WTC11 (cell line): ENCODE measurements at regions not wholly inside any gene's neighbourhood (a gene's known extent, or its start where the extent isn't known, plus 50 kb on each side); places are given as distances from the start of the nearest gene placed in this dataset.

Experiments used
- ATAC-seq: fragments of 200-7000 bp; cut with Tn5 transposase; 2 replicates; pipeline ENCODE4 v1.10.0; 2021; ENCODE audit warnings: mild to moderate bottlenecking, moderate library complexity
- CTCF ChIA-PET: fragments of 300-600 bp; sonication (Branson Sonifier 250); formaldehyde crosslinking; loops from one replicate; lab custom pipeline; 2021; ENCODE audit warnings: antibody characterized with exemption; lab: Charles Lee
- POLR2A ChIA-PET: fragments of 350-600 bp; sonication (Branson Sonifier 250); formaldehyde crosslinking; loops from one replicate; lab custom pipeline; 2021; ENCODE audit warnings: antibody characterized with exemption; lab: Charles Lee
- DNase-seq: peaks from one replicate; pipeline ENCODE4 v3.0.0; 2021; ENCODE audit warnings: low spot score
- H3K27ac Mint-ChIP-seq: 2 replicates; pipeline ENCODE4 v1.8.0; 2021; ENCODE audit warnings: mixed read lengths
- H3K27me3 Mint-ChIP-seq: 2 replicates; pipeline ENCODE4 v1.8.0; 2021; ENCODE audit warnings: low read depth, mild to moderate bottlenecking, moderate library complexity, mixed read lengths
- H3K36me3 Mint-ChIP-seq: 2 replicates; pipeline ENCODE4 v1.8.0; 2021; ENCODE audit warnings: mixed read lengths
- H3K4me1 Mint-ChIP-seq: 2 replicates; pipeline ENCODE4 v1.8.0; 2022; ENCODE audit warnings: mixed read lengths
- H3K4me3 Mint-ChIP-seq: 2 replicates; pipeline ENCODE4 v1.8.0; 2021; ENCODE audit warnings: mild to moderate bottlenecking, moderate library complexity, mixed read lengths
- H3K9me3 Mint-ChIP-seq: 2 replicates; pipeline ENCODE4 v1.8.0; 2021; ENCODE audit warnings: mixed read lengths
- AFF4 ChIP-seq: sonication (generic); formaldehyde crosslinking; IDR thresholded peaks from 2 replicates; pipeline ENCODE4 v1.8.1; 2023; ENCODE audit warnings: mild to moderate bottlenecking, missing genetic modification reagents, borderline replicate concordance
- ATF1 ChIP-seq: sonication (generic); formaldehyde crosslinking; IDR thresholded peaks from 2 replicates; pipeline ENCODE4 v1.8.1; 2023; ENCODE audit warnings: mild to moderate bottlenecking, moderate library complexity, missing genetic modification reagents
- CTCF ChIP-seq: fragments of 200-600 bp; IDR thresholded peaks from 2 replicates; pipeline ENCODE4 v1.8.0; 2022; ENCODE audit warnings: antibody characterized with exemption
- ETV6 ChIP-seq: sonication (generic); formaldehyde crosslinking; IDR thresholded peaks from 2 replicates; pipeline ENCODE4 v1.8.1; 2022; ENCODE audit warnings: mild to moderate bottlenecking, missing genetic modification reagents
- PRDM15 ChIP-seq: sonication (generic); formaldehyde crosslinking; IDR thresholded peaks from 2 replicates; pipeline ENCODE4 v1.8.0; 2022; ENCODE audit warnings: missing genetic modification reagents
- RELA ChIP-seq: sonication (generic); formaldehyde crosslinking; IDR thresholded peaks from 2 replicates; pipeline ENCODE4 v1.8.1; 2022; ENCODE audit warnings: missing genetic modification reagents, mild to moderate bottlenecking, borderline replicate concordance
- ZBTB21 ChIP-seq: sonication (generic); formaldehyde crosslinking; IDR thresholded peaks from 2 replicates; pipeline ENCODE4 v1.8.1; 2023; ENCODE audit warnings: mild to moderate bottlenecking, missing genetic modification reagents, borderline replicate concordance
- ZMAT4 ChIP-seq: fragments of 250-450 bp; sonication (Bioruptor Pico); IDR thresholded peaks from 2 replicates; pipeline ENCODE4 v1.9.0; 2021; ENCODE audit warnings: mild to moderate bottlenecking
- ZNF281 ChIP-seq: sonication (generic); formaldehyde crosslinking; IDR thresholded peaks from 2 replicates; pipeline ENCODE4 v1.8.0; 2023; ENCODE audit warnings: mild to moderate bottlenecking, missing genetic modification reagents
- ZNF396 ChIP-seq: fragments of 250-450 bp; sonication (Bioruptor Pico); IDR thresholded peaks from 2 replicates; pipeline ENCODE4 v1.8.0; 2021; ENCODE audit warnings: mild to moderate bottlenecking, moderate library complexity, borderline replicate concordance
- TF ChIP-seq, protein P1 (sequence below): sonication (generic); formaldehyde crosslinking; IDR thresholded peaks from 2 replicates; pipeline ENCODE4 v1.8.0; 2022; ENCODE audit warnings: mild to moderate bottlenecking, missing genetic modification reagents

DNA sequence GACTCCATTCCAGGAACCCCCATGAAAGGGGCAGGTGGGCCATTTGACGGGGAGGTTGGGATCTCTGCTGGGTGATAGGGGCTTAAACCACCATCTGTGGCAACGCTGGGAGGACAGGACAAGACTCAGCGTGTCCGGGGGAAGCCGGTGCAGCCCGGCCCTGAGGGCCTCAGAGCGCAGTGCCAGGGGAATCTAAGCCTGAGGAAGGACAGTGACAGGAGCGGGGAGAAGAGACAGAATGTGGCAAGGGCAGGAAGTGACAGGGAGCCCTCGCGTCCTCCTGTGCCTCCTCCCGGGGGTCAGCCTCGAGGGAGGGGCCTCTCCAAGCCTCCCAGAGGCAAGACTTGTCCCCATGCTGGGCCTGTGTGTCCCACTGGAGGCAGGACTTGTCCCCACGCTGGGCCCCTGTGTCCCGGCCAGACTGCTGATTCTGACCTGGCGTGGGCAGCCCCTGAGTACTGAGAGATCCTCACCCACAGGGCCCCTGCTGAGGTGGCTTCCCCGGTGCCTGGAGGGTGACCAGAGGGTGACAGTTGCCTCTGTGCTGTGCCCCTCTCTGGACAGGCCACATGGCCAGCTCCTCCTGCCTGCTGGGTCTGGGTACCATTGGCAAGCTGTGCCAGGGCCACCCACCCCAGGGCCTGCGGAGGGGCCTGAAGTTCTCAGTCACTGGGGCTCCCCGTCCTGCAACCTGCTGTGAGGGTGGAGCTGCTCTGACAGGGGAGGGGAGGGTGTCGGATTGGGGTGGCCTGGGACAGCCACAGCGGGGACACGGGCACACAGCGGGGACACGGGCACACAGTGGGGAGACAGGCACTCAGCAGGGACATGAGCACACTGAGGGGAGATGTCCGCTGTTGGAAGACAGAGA, 676.2 kb downstream of the BRD1 start (continued):
- TF ChIP-seq RELA, result no peak

GRCh38 chr22:49150801-49151221, 676.9 kb downstream of the BRD1 start:
- ATAC-seq (no peak), DNase-seq (no peak)
- H3K9me3 Mint-ChIP-seq, result no peaks in the 10 kb centered on the region
- no peak overlapping the region for H3K27ac Mint-ChIP-seq
- peaks cover 26% of the 10 kb centered on the region for H3K4me1 Mint-ChIP-seq
- POLR2A ChIA-PET, result no interaction called here
- no peaks in the 10 kb centered on the region for H3K36me3 Mint-ChIP-seq
- no peak overlapping the region for H3K4me3 Mint-ChIP-seq
- CTCF ChIA-PET, result interaction anchor here (4.0 kb wide), 1 partner anchor 104 kb away, joined by 12 read pairs; no protein-coding TSS in a partner anchor
- H3K27me3 Mint-ChIP-seq, result no peaks in the 10 kb centered on the region
- TF ChIP-seq, protein P1, sequence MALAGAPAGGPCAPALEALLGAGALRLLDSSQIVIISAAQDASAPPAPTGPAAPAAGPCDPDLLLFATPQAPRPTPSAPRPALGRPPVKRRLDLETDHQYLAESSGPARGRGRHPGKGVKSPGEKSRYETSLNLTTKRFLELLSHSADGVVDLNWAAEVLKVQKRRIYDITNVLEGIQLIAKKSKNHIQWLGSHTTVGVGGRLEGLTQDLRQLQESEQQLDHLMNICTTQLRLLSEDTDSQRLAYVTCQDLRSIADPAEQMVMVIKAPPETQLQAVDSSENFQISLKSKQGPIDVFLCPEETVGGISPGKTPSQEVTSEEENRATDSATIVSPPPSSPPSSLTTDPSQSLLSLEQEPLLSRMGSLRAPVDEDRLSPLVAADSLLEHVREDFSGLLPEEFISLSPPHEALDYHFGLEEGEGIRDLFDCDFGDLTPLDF (CRISPR knock-in tag), result no peak
- TF ChIP-seq PRDM15 (CRISPR knock-in tag), result peak; percentile 41; the same call in 1 of the 2 replicates

GRCh38 chr22:49149721-49150608, 677.7 kb downstream of the BRD1 start:
- no peak for ATAC-seq
- ChIA-PET CTCF (interaction anchor here (1.6 to 4.0 kb wide), 2 partner anchors 103 to 155 kb away, joined by 5 to 12 read pairs; no protein-coding TSS in a partner anchor), POLR2A (no interaction called here)
- Mint-ChIP-seq H3K9me3 (no peaks in the 10 kb centered on the region), H3K36me3 (no peaks in the 10 kb centered on the region), H3K4me3 (no peak overlapping the region), H3K4me1 (peaks cover 26% of the 10 kb centered on the region), H3K27ac (no peak overlapping the region), H3K27me3 (no peaks in the 10 kb centered on the region)
- TF ChIP-seq ZBTB21 (CRISPR knock-in tag) (no peak), ETV6 (no peak)
- DNase-seq, result no peak

DNA sequence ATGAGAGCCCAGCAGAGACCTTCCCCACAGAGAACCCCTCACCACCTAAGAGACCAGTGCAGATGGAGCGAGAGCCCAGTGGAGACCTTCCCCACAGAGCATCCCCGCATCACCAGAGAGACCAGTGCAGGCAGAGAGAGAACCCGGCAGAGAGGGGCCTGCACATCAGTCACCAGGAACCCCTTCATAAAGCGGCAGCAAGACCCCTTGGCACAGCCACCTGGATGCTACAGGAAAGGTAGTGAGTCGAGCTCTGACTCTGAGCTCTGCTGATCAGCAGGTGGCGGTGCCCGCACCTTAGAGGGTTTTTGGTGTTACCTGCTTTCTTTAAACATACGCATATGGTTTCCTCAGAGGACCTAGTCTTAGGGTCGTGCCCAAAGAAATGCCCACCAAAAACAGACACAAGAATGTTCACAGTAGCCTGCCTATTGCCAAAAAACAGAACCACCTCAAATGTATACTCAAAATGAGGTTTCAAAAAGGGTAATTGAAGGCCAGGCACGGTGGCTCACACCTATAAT, 678.7 kb downstream of the BRD1 start:
- no peak for DNase-seq
- H3K27me3 Mint-ChIP-seq, result no peaks in the 10 kb centered on the region
- no peaks in the 10 kb centered on the region for H3K36me3 Mint-ChIP-seq
- ChIA-PET POLR2A (interaction anchor here (0.6 kb wide), 1 partner anchor 904 kb away, joined by 3 read pairs; no protein-coding TSS in a partner anchor), CTCF (interaction anchor here (1.6 to 4.0 kb wide), 2 partner anchors 102 to 156 kb away, joined by 5 to 12 read pairs; no protein-coding TSS in a partner anchor)
- no peak overlapping the region for H3K4me3 Mint-ChIP-seq
- H3K27ac Mint-ChIP-seq, result no peak overlapping the region; the same call in 1 of the 2 replicates
- H3K9me3 Mint-ChIP-seq, result no peaks in the 10 kb centered on the region
- peaks cover 26% of the 10 kb centered on the region for H3K4me1 Mint-ChIP-seq
- ATAC-seq, result no peak
- TF ChIP-seq CTCF (no peak), ATF1 (CRISPR knock-in tag) (no peak), ZNF396 (CRISPR knock-in tag) (no peak), ZMAT4 (no peak), AFF4 (CRISPR knock-in tag) (no peak), ZNF281 (CRISPR knock-in tag) (no peak)
